Activated T-helper 2 cell treated with anti-CD3 and anti-CD28 coated beads, Interferon-gamma antibody, Interleukin-2, Interleukin-4, amounts not matched to agents 10 μg/mL and 5 μg/mL and 100 μg/mL, durations not matched to agents 14 hours and 24 hours and 36 hours (primary cell): ENCODE measurements at regions not wholly inside any gene's neighbourhood (a gene's known extent, or its start where the extent isn't known, plus 50 kb on each side); places are given as distances from the start of the nearest gene placed in this dataset.

ENCODE experiments used
- DNase-seq: peaks from one replicate; pipeline ENCODE4 v3.0.0; 2021; ENCODE audit warnings: low spot score
- H3K27ac Mint-ChIP-seq: one replicate; pipeline ENCODE4 v1.8.0; 2021; ENCODE audit warnings: mixed read lengths
- H3K27me3 Mint-ChIP-seq: one replicate; pipeline ENCODE4 v1.8.0; 2021; ENCODE audit warnings: low read depth, mixed read lengths
- H3K36me3 Mint-ChIP-seq: one replicate; pipeline ENCODE4 v1.8.0; 2021; ENCODE audit warnings: low read depth, mixed read lengths
- H3K4me1 Mint-ChIP-seq: one replicate; pipeline ENCODE4 v1.8.0; 2021; ENCODE audit warnings: low read depth, mixed read lengths
- H3K4me3 Mint-ChIP-seq: one replicate; pipeline ENCODE4 v1.8.0; 2021; ENCODE audit warnings: low read depth, mild to moderate bottlenecking, moderate library complexity, mixed read lengths
- H3K9me3 Mint-ChIP-seq: one replicate; pipeline ENCODE4 v1.8.0; 2021; ENCODE audit warnings: mixed read lengths
- intact Hi-C: fragments of 100-400 bp; cut with micrococcal nuclease; formaldehyde crosslinking; loops from one replicate; pipeline ENCODE4 v1.15.1; 2023

DNA sequence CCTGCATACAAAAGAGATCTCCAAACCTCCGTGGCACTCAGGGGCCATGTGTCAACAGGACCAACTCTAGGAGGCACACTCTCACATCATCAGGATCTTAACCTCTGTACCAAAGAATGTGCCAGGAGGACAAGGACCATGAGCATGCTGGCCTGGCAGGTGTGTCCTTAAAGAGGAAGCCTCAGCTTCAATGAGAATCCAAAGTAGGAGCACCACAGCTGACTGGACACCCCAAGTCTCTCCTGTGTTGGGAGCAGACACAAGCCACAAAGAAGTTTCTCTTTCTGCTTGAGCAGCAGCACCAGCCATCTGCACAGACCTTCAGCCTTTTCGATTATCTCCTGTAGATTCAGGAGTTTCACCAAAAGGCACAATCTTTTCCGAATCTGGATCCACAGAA is 1734.5 kb downstream of the TP53TG3F start:
- H3K36me3 Mint-ChIP-seq = no peaks in the 10 kb centered on the region
- no peaks in the 10 kb centered on the region for H3K4me1 Mint-ChIP-seq
- no peak overlapping the region for H3K4me3 Mint-ChIP-seq
- H3K27ac Mint-ChIP-seq = no peak overlapping the region
- H3K27me3 Mint-ChIP-seq = no peaks in the 10 kb centered on the region
- DNase-seq = no peak
- intact Hi-C loops = no loop called here
- peaks cover 49% of the 10 kb centered on the region for H3K9me3 Mint-ChIP-seq

DNA sequence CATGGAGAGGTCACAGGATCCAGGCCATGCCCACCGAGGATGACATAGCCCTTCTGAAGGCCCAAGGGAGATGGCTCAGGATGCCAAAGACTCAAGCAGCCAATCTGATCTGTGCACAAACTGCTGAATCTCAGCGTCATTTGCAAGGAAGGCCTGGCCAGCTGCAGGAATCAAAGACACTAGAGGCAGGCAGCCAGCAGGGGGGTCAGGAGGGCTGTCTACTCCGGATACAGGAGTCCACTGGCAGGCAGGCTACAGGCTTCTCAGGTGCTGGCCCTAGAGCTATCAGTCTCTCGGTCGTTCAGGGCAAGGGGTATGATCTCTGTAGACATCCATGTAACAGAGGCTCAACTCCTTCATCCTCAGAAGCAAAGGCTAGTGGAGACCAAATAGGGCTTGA is 1735.3 kb downstream of the TP53TG3F start:
- DNase-seq = no peak
- intact Hi-C loops = no loop called here
- Mint-ChIP-seq H3K36me3 (no peaks in the 10 kb centered on the region), H3K27ac (no peak overlapping the region), H3K4me1 (no peaks in the 10 kb centered on the region), H3K27me3 (no peaks in the 10 kb centered on the region), H3K4me3 (no peak overlapping the region), H3K9me3 (peaks cover 49% of the 10 kb centered on the region)

DNA sequence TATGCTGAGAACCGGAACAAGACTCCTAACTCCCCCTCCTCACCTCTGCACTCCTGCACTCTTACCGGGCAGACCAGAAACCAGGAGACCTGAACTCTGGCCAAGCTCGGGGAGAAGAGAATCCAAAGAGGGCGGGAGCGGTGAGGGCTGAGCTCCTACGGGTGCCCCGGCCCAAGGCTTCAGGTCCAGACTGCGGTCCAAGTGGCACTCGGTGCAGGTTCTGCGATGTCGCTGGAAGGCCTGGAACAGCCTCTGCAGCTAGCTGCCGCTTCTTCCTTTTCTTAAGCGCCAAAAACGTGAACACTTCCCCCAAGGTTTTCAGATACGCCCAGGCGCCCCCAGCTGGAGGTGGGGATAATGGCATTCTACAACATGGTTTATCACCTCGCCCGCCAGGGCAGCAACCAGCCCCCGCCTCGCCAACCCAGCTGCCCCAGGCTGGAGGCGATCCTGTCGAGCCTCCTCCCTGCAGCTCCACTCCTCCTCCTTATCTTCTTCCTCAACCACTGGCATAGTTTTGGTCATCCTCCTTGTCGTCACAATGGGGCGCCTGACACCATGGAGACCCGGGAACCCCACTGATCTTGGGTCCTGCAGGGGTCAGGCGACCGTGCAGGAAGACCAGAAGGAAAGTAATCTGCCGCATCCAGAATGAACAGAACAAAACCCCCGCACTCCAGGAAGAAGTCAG is 1735.9 kb downstream of the TP53TG3F start:
- Mint-ChIP-seq H3K9me3 (peaks cover 50% of the 10 kb centered on the region), H3K4me3 (no peak overlapping the region), H3K27me3 (no peaks in the 10 kb centered on the region), H3K36me3 (no peaks in the 10 kb centered on the region), H3K4me1 (no peaks in the 10 kb centered on the region), H3K27ac (no peak overlapping the region)
- DNase-seq = no peak
- intact Hi-C loops = no loop called here

DNA sequence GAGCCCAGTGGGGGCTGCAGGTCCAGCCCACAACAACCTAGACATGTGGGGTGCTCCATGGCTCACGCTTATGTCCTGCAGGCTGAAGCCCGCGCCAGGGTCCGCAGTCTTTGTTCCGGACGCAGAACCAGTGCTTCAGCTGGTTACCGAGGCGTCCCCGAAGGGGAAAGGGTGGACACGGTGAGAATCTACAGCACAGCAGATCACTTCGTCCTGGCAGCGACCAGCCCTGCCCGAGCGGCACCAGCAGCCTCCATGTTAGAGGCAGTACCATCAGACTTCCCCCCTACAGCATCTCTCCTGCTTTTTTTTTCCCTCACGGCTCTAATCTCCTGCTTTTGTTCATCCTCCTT is 1736.4 kb downstream of the TP53TG3F start:
- peaks cover 54% of the 10 kb centered on the region for H3K9me3 Mint-ChIP-seq
- intact Hi-C loops = no loop called here
- H3K4me1 Mint-ChIP-seq = no peaks in the 10 kb centered on the region
- DNase-seq = no peak
- no peak overlapping the region for H3K27ac Mint-ChIP-seq
- no peaks in the 10 kb centered on the region for H3K27me3 Mint-ChIP-seq
- no peaks in the 10 kb centered on the region for H3K36me3 Mint-ChIP-seq
- H3K4me3 Mint-ChIP-seq = no peak overlapping the region

DNA sequence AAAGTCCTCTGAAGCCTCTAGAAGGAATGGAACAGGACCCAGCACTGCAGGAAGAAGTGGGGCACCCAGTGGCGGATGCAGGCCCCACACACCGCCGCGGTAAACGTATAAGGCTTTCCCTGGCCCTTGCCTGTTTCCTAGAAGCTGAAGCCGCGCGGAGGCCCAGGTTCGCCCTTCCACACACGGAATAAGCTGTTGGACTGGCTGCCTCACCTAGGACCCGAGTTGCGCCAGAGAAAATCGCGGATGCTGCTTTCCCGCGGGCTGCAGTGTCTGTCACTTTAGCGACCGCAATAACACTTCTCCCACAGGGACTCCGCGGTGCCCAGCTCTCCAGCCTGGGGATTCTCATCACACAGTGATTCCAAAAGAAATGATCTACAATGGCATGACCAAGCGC is 1736.9 kb downstream of the TP53TG3F start:
- Mint-ChIP-seq H3K27ac (no peak overlapping the region), H3K4me1 (no peaks in the 10 kb centered on the region), H3K27me3 (no peaks in the 10 kb centered on the region), H3K36me3 (no peaks in the 10 kb centered on the region), H3K4me3 (no peak overlapping the region), H3K9me3 (peaks cover 57% of the 10 kb centered on the region)
- intact Hi-C loops = no loop called here
- DNase-seq = no peak

DNA sequence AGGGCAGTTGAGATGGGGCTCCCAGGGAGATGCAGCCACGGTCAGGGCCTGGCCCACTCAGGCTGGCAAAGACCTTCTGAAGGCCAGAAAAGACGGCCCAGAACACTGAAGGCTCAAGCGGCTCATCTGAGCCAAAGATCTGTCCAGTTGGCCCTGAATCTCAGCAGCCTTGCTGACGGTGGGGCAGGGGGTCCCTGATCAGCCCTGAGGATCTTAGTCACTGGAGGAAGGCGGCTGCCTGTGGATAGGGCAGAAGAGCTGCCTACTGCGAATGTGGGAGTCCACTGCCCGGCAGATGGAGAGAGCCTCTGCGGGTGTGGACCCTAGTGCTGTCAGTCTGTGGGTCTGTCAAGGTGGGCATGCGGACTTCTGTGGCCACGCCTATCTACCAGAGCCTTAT is 1738.2 kb downstream of the TP53TG3F start:
- peaks cover 63% of the 10 kb centered on the region for H3K9me3 Mint-ChIP-seq
- H3K4me3 Mint-ChIP-seq = no peak overlapping the region
- no peak for DNase-seq
- no peak overlapping the region for H3K27ac Mint-ChIP-seq
- H3K36me3 Mint-ChIP-seq = no peaks in the 10 kb centered on the region
- no peaks in the 10 kb centered on the region for H3K27me3 Mint-ChIP-seq
- intact Hi-C loops = no loop called here
- H3K4me1 Mint-ChIP-seq = no peaks in the 10 kb centered on the region

DNA sequence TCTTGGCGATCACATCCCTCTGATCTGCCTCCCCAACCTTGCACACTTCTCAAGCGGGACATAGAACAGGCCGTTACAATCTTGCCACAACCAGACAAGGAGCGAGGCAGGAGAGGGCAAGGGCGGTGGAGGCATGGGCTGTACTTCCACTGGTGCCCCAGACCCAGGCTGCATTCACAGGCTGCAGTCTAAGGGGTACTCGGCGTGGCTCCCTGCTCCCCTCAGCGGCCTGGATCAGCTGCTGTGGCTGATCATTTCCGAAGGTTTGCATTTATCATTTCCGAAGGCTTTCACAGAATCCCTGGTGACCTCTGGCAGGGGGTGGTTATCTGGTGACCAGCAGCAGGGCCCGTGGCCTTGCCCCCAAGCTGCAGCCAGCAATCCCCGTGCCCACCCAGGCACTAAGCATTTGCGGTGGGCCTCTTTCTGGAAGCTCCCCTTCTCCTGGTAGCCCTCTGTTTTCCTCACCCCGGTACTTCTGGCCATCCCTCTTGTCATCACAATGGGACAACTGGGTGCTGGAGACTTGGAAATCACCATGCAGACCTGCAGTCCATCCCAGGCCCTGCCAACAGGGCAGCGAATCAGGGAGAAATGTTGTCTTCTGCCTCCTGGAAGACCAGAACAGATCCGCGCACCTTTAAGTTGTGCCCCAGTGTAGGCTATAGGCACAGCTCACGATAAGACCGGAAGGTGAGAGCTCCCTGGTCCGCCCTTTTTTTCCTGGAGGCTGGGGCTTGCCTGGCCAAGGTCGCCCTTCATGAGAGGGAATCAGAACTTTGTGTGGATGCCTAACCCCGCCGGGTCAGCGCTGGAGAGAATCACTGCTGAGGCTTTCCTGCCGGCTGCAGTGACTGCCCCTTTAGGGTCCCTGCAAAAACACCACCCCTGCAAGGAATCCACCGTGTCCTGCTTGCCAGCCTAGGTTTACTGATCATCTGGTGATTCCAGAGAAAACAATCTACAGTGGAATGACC is 1739.1 kb downstream of the TP53TG3F start:
- intact Hi-C loops = no loop called here
- H3K36me3 Mint-ChIP-seq = no peaks in the 10 kb centered on the region
- H3K27me3 Mint-ChIP-seq = no peaks in the 10 kb centered on the region
- no peaks in the 10 kb centered on the region for H3K4me1 Mint-ChIP-seq
- peaks cover 67% of the 10 kb centered on the region for H3K9me3 Mint-ChIP-seq
- no peak overlapping the region for H3K27ac Mint-ChIP-seq
- no peak overlapping the region for H3K4me3 Mint-ChIP-seq
- DNase-seq = no peak

DNA sequence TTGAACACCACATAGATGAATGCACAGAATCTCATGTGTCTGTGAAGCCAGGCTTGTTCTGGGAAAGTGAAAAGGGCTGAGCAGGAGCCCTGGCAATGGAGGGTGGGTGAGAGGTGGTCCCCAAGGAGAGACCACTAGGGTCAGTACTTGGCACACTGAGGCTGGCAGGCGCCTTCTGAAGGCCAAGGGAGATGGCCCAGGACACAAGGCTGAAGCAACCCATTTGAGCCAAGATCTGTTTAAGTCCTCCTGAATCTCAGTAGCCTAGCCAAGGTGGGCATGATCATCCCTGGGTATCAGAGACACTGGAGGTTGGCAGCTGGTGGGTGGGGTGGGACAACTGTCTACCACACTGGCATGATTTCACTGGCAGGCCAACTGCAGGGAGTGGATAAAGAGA is 1741.2 kb downstream of the TP53TG3F start:
- Mint-ChIP-seq H3K4me3 (no peak overlapping the region), H3K9me3 (peaks cover 60% of the 10 kb centered on the region), H3K4me1 (no peaks in the 10 kb centered on the region), H3K36me3 (no peaks in the 10 kb centered on the region), H3K27ac (no peak overlapping the region), H3K27me3 (no peaks in the 10 kb centered on the region)
- intact Hi-C loops = no loop called here
- DNase-seq = no peak

DNA sequence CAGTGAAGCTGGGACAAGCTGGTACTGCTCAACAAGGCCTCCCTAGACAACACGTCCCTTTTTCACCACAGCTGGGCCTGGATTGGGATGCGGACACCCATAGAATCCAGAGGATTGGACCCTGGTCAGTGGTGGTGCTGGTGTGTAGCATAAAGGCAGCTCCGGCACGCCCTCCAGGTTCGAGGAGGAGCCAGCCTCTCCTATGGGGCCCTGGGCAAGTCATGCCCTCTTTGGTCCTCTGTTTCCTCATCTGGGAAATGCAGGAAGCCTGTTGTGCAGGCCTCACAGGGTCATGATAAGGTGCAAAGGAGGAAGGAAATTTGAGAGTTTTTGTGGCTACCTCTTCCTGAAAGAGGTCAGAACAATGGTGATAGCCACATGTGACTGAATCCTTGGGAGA is 1741.7 kb downstream of the TP53TG3F start:
- Mint-ChIP-seq H3K9me3 (peaks cover 61% of the 10 kb centered on the region), H3K27me3 (no peaks in the 10 kb centered on the region), H3K4me3 (no peak overlapping the region), H3K4me1 (no peaks in the 10 kb centered on the region), H3K36me3 (no peaks in the 10 kb centered on the region), H3K27ac (no peak overlapping the region)
- no peak for DNase-seq
- intact Hi-C loops = no loop called here

DNA sequence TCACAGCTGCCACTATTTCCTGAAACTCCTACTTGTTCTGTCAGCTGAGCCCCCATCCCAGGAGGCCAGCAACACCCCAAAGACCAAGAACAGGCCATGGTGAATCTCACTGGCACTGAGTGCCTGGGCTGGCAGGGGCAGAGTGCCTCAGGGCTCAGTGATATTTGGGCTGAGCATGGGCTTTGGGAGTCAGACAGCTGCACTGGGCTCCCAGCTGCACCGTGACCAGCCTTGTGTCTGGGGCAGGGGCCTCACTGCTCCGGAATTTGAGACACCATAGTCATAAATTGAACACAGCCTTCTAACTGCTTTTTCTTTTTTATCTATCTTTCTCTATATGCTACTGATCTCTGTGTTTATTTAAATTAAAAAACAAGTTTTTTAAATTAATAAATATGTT is 1744.2 kb downstream of the TP53TG3F start:
- intact Hi-C loops = no loop called here
- Mint-ChIP-seq H3K36me3 (no peaks in the 10 kb centered on the region), H3K4me1 (no peaks in the 10 kb centered on the region), H3K4me3 (no peak overlapping the region), H3K27me3 (no peaks in the 10 kb centered on the region), H3K9me3 (peaks cover 54% of the 10 kb centered on the region), H3K27ac (no peak overlapping the region)
- DNase-seq = no peak

DNA sequence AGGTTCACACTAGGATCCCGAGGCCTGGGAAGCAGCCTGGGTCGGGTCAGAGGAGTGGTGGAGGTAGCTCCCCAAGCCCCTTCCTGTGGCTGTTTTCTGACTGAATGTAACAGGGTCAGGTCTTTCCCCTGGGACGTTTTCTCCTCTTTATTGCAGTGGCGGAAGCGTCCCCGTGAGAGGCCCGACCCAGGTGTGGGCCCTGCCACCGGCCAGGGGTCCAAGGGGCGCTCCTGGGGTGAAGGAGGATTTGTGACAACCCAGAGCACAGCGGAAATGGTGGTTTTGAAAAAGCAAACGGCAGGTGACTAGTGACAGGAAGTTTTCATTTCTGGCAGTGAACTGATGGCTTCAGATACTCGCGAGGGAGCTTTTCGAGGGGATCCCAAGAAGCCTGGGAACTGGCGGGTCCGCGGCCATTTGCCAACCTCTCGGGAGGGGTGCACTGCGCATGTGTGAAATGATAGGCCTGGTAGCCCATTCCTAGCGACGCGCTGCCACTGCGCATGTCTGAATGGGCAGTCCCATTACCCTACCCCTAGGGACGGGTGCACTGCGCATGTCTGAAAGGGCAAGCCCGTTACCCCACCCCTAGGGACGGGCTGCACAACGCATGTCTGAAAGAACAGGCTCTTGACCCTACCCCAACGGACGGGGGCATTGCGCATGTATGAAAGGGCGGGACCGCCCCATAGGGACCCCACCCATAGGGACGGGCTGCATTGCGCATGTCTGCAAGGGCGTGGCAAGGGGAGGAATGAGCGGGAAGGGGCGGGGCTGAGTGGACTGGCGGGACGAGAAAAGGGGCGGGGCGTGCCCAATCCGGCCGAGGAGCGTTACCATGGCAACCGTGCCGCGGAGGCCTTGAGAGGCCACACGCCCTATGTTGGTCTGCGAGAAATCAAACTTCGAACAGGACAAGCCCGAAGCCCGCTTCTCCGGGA is 1747.9 kb downstream of the TP53TG3F start:
- Mint-ChIP-seq H3K4me1 (no peaks in the 10 kb centered on the region), H3K36me3 (no peaks in the 10 kb centered on the region), H3K27me3 (no peaks in the 10 kb centered on the region), H3K27ac (no peak overlapping the region), H3K9me3 (peaks cover 52% of the 10 kb centered on the region), H3K4me3 (no peak overlapping the region)
- intact Hi-C loops = no loop called here
- no peak for DNase-seq

DNA sequence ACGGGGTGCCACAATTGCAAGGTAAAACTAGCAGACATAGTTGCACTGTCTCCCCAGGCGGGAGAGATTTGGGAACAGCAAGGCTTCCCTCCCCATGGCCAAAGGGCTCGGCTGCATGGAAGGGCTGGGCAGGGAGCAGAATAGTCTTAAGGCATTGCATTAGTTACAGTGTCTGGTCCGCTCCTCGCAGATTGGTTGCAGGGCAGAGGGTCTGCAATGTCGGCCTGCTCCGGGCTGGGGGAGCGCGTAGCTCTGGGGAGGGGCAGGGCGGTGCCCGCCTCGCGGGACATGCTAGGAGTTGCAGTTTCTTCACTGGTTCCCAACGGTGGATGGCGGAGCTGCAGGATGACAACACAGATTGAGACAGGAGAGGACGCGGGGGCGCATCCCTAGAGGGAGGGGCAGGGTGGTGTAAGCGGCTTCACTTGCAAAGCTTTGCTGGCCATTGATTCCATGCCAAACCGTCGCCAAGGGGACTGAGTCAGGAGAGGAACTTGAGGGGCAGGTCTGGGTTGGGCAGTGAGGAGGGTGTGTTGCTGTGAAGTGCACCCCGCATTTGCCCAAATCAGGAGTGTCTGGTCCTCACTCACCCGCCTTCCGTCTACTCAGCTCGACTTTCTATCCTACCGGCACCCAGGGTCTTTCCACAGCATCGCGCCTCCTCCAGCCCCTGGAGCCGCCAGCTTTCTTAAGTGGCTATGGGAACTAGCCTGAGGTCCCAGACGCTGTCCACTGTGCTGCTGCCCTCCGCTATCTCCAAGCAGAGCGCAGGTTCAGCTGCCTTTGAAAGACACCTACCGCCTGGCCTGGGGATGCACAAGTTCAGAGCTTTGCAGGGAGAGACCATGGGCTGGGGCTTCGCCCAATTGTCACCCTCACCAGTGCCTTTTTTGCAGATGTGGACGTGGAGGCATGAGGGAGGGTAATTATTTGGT is 1748.9 kb downstream of the TP53TG3F start:
- Mint-ChIP-seq H3K27ac (no peak overlapping the region), H3K4me1 (no peaks in the 10 kb centered on the region), H3K9me3 (peaks cover 47% of the 10 kb centered on the region), H3K27me3 (no peaks in the 10 kb centered on the region), H3K4me3 (no peak overlapping the region), H3K36me3 (no peaks in the 10 kb centered on the region)
- intact Hi-C loops = no loop called here
- no peak for DNase-seq
